HepG2 (cell line): ENCODE measurements at regions not wholly inside any gene's neighbourhood (a gene's known extent, or its start where the extent isn't known, plus 50 kb on each side); places are given as distances from the start of the nearest gene placed in this dataset.

Experiments used
- ATAC-seq: fragments of 200-7000 bp; cut with Tn5 transposase; 3 replicates; pipeline ENCODE4 v1.9.1; 2020; ENCODE audit warnings: mild to moderate bottlenecking, moderate library complexity
- BruUV-seq: library from RNA; stranded (reverse); fragments of 400-500 nt; replicated peaks from 2 replicates; lab custom pipeline; 2021; lab: Mats Ljungman, UMichigan
- CTCF ChIA-PET: fragments of 300-600 bp; formaldehyde crosslinking; extraction: SDS; loops from one replicate; lab custom pipeline; 2021; ENCODE audit warnings: low total read pairs, inconsistent platforms, low intra/inter-chr PET ratio; lab: Yijun Ruan, JAX
- POLR2A ChIA-PET: fragments of 350-600 bp; sonication (Branson Sonifier 250); formaldehyde crosslinking; loops from one replicate; lab custom pipeline; 2020; ENCODE audit warnings: antibody characterized with exemption, inconsistent platforms; lab: Yijun Ruan, JAX
- DNase-seq: peaks from one replicate; pipeline ENCODE4 v3.0.0-alpha.2; 2015; ENCODE audit warnings: low spot score
- FAIRE-seq: peaks from 3 replicates; lab custom pipeline; 2011; peaks lifted over from hg19 to GRCh38; lab: Jason Lieb, UNC
- H2AFZ ChIP-seq: one replicate; pipeline ENCODE4 v1.6.1; 2011; ENCODE audit warnings: low read length, inconsistent platforms
- H3K27ac ChIP-seq: fragments of 300-600 bp; 3 replicates; pipeline ENCODE4 v1.8.0; 2011; ENCODE audit warnings: mixed run types, mild to moderate bottlenecking, mixed read lengths, low read length, inconsistent platforms; ENCODE audit not compliant: insufficient read depth; ENCODE audit errors: extremely low read length
- H3K27me3 ChIP-seq, 2 experiments: fragments of 200-600 bp in 1 of 2; 2 replicates in 1 of 2; 3 replicates in 1 of 2; pipeline versions ENCODE4 v1.6.0 to v1.8.0; 2011; ENCODE audit warnings: low read length in 2 of 2, mild to moderate bottlenecking in 2 of 2, moderate library complexity in 2 of 2, inconsistent platforms in 1 of 2; ENCODE audit not compliant: insufficient read depth in 2 of 2, control insufficient read depth in 1 of 2
- H3K36me3 ChIP-seq, 2 experiments: fragments of 200-600 bp in 1 of 2; replicated peaks in 1 of 2; 2 replicates in 1 of 2; 3 replicates in 1 of 2; pipeline versions ENCODE4 v1.5.1 to v1.8.0; 2011; ENCODE audit warnings: low read length in 2 of 2, inconsistent platforms in 1 of 2; ENCODE audit not compliant: insufficient read depth in 2 of 2, control insufficient read depth in 1 of 2
- H3K4me1 ChIP-seq: 2 replicates; pipeline ENCODE4 v1.5.1; 2012; ENCODE audit warnings: low read length, inconsistent platforms; ENCODE audit not compliant: insufficient read depth
- H3K4me2 ChIP-seq: 2 replicates; pipeline ENCODE4 v1.6.0; 2011; ENCODE audit warnings: low read depth, low read length, inconsistent platforms
- H3K4me3 ChIP-seq, 3 experiments: fragments of 200-600 bp in 1 of 3; sonication (generic), shearing (Covaris generic) in 1 of 3; replicated peaks in 1 of 3; 2 replicates each; pipeline ENCODE4 v1.5.1; 2011 to 2016; ENCODE audit warnings: low read length in 3 of 3, inconsistent platforms in 2 of 3, low read depth in 2 of 3, mild to moderate bottlenecking in 2 of 3, control low read depth in 1 of 3, mixed read lengths in 1 of 3; ENCODE audit not compliant: insufficient read depth in 1 of 3
- H3K79me2 ChIP-seq: one replicate; pipeline ENCODE4 v1.6.1; 2011; ENCODE audit warnings: low read length, inconsistent platforms; ENCODE audit not compliant: insufficient read depth
- H3K9ac ChIP-seq: 2 replicates; pipeline ENCODE4 v1.6.0; 2011; ENCODE audit warnings: mild to moderate bottlenecking, low read depth, low read length, inconsistent platforms; ENCODE audit not compliant: insufficient read depth
- H3K9me3 ChIP-seq: 2 replicates; pipeline ENCODE4 v1.5.1; 2012; ENCODE audit warnings: mild to moderate bottlenecking, low read length
- H4K20me1 ChIP-seq: 2 replicates; pipeline ENCODE4 v1.6.0; 2011; ENCODE audit warnings: inconsistent platforms, mild to moderate bottlenecking, low read length, moderate library complexity; ENCODE audit not compliant: insufficient read depth
- DBP ChIP-seq: sonication (generic); formaldehyde crosslinking; IDR thresholded peaks from 2 replicates; pipeline ENCODE4 v1.4.0; 2020; ENCODE audit warnings: missing genetic modification reagents; ENCODE audit errors: not compliant biosample characterization
- IKZF4 ChIP-seq: sonication (generic); formaldehyde crosslinking; IDR thresholded peaks from 2 replicates; pipeline ENCODE4 v1.5.1; 2020; ENCODE audit warnings: borderline replicate concordance, mild to moderate bottlenecking, low read depth, missing genetic modification reagents; ENCODE audit errors: not compliant biosample characterization
- RNF2 ChIP-seq: fragments of 450-650 bp; conservative IDR thresholded peaks from 2 replicates; pipeline ENCODE4 v1.6.1; 2016; ENCODE audit warnings: low read depth
- U2AF1 ChIP-seq: fragments of 200-400 bp; formaldehyde crosslinking; optimal IDR thresholded peaks from 2 replicates; pipeline ENCODE3; 2017; ENCODE audit warnings: mild to moderate bottlenecking, low read depth, low read length
- ZBTB8A ChIP-seq: sonication (generic); formaldehyde crosslinking; IDR thresholded peaks from 2 replicates; pipeline ENCODE4 v1.4.0; 2020; ENCODE audit warnings: mild to moderate bottlenecking, low read depth, missing genetic modification reagents, borderline replicate concordance
- ZNF367 ChIP-seq: sonication (generic); formaldehyde crosslinking; IDR thresholded peaks from 2 replicates; pipeline ENCODE4 v1.4.0; 2020; ENCODE audit warnings: missing genetic modification reagents, borderline replicate concordance
- ZNF646 ChIP-seq: sonication (generic); formaldehyde crosslinking; IDR thresholded peaks from 2 replicates; pipeline ENCODE4 v1.9.0; 2021; ENCODE audit warnings: mild to moderate bottlenecking, missing genetic modification reagents
- ZNF775 ChIP-seq: sonication (generic); formaldehyde crosslinking; IDR thresholded peaks from 2 replicates; pipeline ENCODE4 v1.4.0; 2020; ENCODE audit warnings: missing genetic modification reagents, mild to moderate bottlenecking, moderate library complexity, borderline replicate concordance
- WGBS: methylation state at CpG from one replicate; pipeline ENCODE4 v1.1.6; 2017; ENCODE audit warnings: low lambda C conversion rate; 5-methylcytosine and 5-hydroxymethylcytosine counted together
- in situ Hi-C: cut with HindIII; loops from 2 replicates; pipeline ENCODE4 v1.10.0; 2017; ENCODE audit warnings: low pct_unique_long_range_greater_than_20kb; ENCODE audit not compliant: extremely low pct_ligation_motif_present
- intact Hi-C: fragments of 100-400 bp; cut with micrococcal nuclease; formaldehyde crosslinking; loops from one replicate; pipeline ENCODE4 v1.10.0; 2022; ENCODE audit not compliant: unreplicated experiment

- TF ChIP-seq DBP (CRISPR knock-in tag): no peak
- TF ChIP-seq, all 625 proteins: peak for 0
Observed at GRCh38 chr5:20224046-20224445, 236.0 kb upstream of the CDH18 start (continued).

GRCh38 chr5:20223451-20223850 lies 235.5 kb upstream of the CDH18 start:
- no peaks in the 10 kb centered on the region for H4K20me1 ChIP-seq
- FAIRE-seq: no peak
- whole genome bisulfite sequencing: 0% methylated on average over 2 of the region's 2 CpGs
- TF ChIP-seq RNF2 (no peak), ZNF367 (CRISPR knock-in tag) (no peak), ZBTB8A (CRISPR knock-in tag) (no peak), U2AF1 (no peak), ZNF775 (CRISPR knock-in tag) (no peak), ZNF646 (CRISPR knock-in tag) (no peak), IKZF4 (CRISPR knock-in tag) (no peak)
- H2AFZ ChIP-seq: no peak overlapping the region
- no peaks in the 10 kb centered on the region for H3K79me2 ChIP-seq
- H3K4me1 ChIP-seq: no peaks in the 10 kb centered on the region
- no peak overlapping the region for H3K4me3 ChIP-seq
- BruUV-seq: no TSS peak
- ATAC-seq: no peak
- ChIA-PET POLR2A (no interaction called here), CTCF (no interaction called here)
- no peak overlapping the region for H3K9ac ChIP-seq
- no peak for DNase-seq
- H3K36me3 ChIP-seq: no peaks in the 10 kb centered on the region
- in situ Hi-C loops: no loop called here
- intact Hi-C loops: no loop called here
- no peak overlapping the region for H3K27ac ChIP-seq
- no peak overlapping the region for H3K4me2 ChIP-seq
- H3K27me3 ChIP-seq: no peaks in the 10 kb centered on the region; a peak in 1 of 5 replicates
- peaks cover 48% of the 10 kb centered on the region for H3K9me3 ChIP-seq
